GM12875 (cell line): ENCODE measurements at regions not wholly inside any gene's neighbourhood (a gene's known extent, or its start where the extent isn't known, plus 50 kb on each side); places are given as distances from the start of the nearest gene placed in this dataset.

ENCODE experiments used
- H3K4me3 ChIP-seq: one replicate; pipeline ENCODE4 v1.5.1; 2011; ENCODE audit warnings: low read depth, low read length, control low read depth
- TF ChIP-seq, protein P1 (sequence below): IDR thresholded peaks from 2 replicates; pipeline ENCODE4 v1.5.1; 2011; ENCODE audit warnings: low read depth, mild to moderate bottlenecking, control low read depth, inconsistent platforms, low read length, moderate library complexity, borderline replicate concordance; ENCODE audit not compliant: insufficient read depth

GRCh38 chr3:70861234-70861633, 548.8 kb upstream of the MDFIC2 start:
- TF ChIP-seq, protein P1, sequence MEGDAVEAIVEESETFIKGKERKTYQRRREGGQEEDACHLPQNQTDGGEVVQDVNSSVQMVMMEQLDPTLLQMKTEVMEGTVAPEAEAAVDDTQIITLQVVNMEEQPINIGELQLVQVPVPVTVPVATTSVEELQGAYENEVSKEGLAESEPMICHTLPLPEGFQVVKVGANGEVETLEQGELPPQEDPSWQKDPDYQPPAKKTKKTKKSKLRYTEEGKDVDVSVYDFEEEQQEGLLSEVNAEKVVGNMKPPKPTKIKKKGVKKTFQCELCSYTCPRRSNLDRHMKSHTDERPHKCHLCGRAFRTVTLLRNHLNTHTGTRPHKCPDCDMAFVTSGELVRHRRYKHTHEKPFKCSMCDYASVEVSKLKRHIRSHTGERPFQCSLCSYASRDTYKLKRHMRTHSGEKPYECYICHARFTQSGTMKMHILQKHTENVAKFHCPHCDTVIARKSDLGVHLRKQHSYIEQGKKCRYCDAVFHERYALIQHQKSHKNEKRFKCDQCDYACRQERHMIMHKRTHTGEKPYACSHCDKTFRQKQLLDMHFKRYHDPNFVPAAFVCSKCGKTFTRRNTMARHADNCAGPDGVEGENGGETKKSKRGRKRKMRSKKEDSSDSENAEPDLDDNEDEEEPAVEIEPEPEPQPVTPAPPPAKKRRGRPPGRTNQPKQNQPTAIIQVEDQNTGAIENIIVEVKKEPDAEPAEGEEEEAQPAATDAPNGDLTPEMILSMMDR = no peak
- no peak overlapping the region for H3K4me3 ChIP-seq

GRCh38 chr3:70857916-70858315, 545.5 kb upstream of the MDFIC2 start:
- TF ChIP-seq, protein P1 = no peak
- H3K4me3 ChIP-seq = no peak overlapping the region

DNA sequence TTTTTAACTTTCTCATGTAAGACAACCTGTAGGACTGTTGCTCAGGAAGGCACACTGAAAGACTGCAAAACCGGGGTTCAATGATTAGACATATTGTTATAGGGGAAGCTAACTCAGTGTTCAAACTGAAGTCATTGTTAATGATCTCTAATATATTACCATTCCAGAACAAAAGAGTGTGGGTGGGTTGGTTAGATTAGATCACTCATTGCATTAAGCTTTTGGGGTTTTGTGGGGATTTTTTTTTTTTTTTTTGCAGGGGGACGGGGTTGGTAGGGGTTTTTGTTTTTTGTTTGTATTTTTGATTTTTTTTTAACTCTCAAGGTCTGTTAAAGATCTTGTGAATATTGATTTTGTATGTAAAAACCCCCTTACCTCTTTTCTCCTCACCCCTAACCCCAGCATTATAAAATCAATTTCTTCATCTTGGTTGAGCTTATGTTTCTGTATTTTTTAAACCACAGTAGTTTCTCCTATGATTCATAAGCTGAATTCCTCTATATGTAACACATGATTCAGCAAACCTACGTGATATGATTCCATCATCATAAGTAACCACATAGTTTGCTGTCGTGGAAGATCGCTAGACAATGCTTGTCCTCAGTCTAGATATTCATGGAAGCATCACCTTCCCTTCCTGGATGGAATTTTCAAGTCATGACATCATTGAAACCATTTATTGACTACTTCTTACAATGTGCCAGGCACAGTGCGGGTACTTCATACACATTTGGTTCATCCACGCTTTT, 544.1 kb upstream of the MDFIC2 start:
- TF ChIP-seq, protein P1 = no peak
- H3K4me3 ChIP-seq = no peak overlapping the region

DNA sequence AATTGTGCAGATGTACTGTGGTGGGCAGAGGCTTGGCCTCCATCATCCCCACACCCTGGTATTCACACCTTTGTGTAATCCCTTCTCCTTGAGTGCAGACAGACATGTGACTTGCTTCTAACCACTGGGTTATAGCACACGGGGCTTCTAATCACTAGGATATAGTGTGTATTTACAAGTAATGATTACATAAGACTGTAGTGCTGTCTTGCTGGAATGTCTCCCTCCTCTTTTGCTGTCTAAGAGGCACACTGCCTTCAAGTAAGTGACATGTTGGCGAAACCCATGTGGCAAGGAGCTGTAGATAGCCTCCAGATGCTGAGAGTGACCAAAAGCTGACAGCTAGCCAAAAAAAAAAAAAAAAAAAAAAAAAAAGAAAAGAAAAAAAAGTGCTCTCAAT, 542.7 kb upstream of the MDFIC2 start:
- TF ChIP-seq, protein P1 = no peak
- H3K4me3 ChIP-seq = no peak overlapping the region

GRCh38 chr3:70854108-70854507, 541.7 kb upstream of the MDFIC2 start:
- no peak overlapping the region for H3K4me3 ChIP-seq
- TF ChIP-seq, protein P1 = no peak

GRCh38 chr3:70853161-70853944, 540.9 kb upstream of the MDFIC2 start:
- TF ChIP-seq, protein P1 = no peak
- H3K4me3 ChIP-seq = no peak overlapping the region
